ENCODE measurements at regions not wholly inside any gene's neighbourhood (a gene's known extent, or its start where the extent isn't known, plus 50 kb on each side); places are given as distances from the start of the nearest gene placed in this dataset.
"Not testable (repeated sequence)": the region's sequence is repeated elsewhere in the genome, so short reads cannot be mapped to it uniquely, and the experiment has no call there.

DNA sequence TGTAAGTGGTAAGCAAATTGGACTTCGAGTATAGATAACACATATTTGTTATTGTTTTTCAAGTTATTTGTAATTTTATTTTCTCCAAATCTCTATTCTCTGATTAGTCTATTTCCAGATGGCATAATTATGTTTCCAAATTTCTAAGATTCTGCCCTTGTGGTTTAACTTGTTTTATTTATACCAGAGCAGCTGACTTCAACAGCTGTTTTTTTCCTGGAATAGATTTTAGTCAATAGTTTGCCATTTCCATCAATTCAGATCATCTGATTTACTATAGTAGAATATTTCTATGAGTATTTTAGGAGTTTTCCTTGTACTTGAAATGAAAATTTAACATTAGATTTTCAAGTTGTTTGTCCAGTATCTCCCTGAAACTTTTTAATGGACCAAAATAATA lies 848.7 kb upstream of the MIR17HG start:
- no peak for FAIRE-seq
- Histone ChIP-seq H3K27me3 (ENCODE audit: control insufficient read depth in 3 of 3, insufficient read depth in 3 of 3, low read length in 3 of 3) (no peaks in the 10 kb centered on the region), H3K9me3 (ENCODE audit: control insufficient read depth in 2 of 2, insufficient read depth in 1 of 2, low read depth in 1 of 2, low read length in 1 of 2) (no peaks in the 10 kb centered on the region), H3K4me1 (ENCODE audit: control insufficient read depth in 3 of 3, insufficient read depth in 2 of 3, low read depth in 1 of 3, low read length in 2 of 3) (peaks cover 1 to 9% (median 5%) of the 10 kb centered on the region in 3 donors), H3K36me3 (ENCODE audit: control insufficient read depth in 3 of 3, insufficient read depth in 2 of 3, low read depth in 1 of 3, low read length in 3 of 3) (no peaks in the 10 kb centered on the region), H3K27ac (ENCODE audit: low read depth in 1 of 3, low read length in 2 of 3) (no peak overlapping the region), H3K4me3 (ENCODE audit: low read depth in 1 of 3, low read length in 3 of 3) (no peak overlapping the region)
- WGBS, 3 donors: 3 to 16% (median 8%) methylated on average over 1 of the region's 1 CpG
- DNase-seq: no peak

GRCh38 chr13:90500569-90500968 lies 846.9 kb upstream of the MIR17HG start:
- Histone ChIP-seq H3K4me1 (ENCODE audit: control insufficient read depth in 3 of 3, insufficient read depth in 2 of 3, low read depth in 1 of 3, low read length in 2 of 3) (peaks cover 1 to 9% (median 5%) of the 10 kb centered on the region in 3 donors), H3K27me3 (ENCODE audit: control insufficient read depth in 3 of 3, insufficient read depth in 3 of 3, low read length in 3 of 3) (no peaks in the 10 kb centered on the region), H3K27ac (ENCODE audit: low read depth in 1 of 3, low read length in 2 of 3) (no peak overlapping the region), H3K4me3 (ENCODE audit: low read depth in 1 of 3, low read length in 3 of 3) (no peak overlapping the region), H3K36me3 (ENCODE audit: control insufficient read depth in 3 of 3, insufficient read depth in 2 of 3, low read depth in 1 of 3, low read length in 3 of 3) (no peaks in the 10 kb centered on the region), H3K9me3 (ENCODE audit: control insufficient read depth in 2 of 2, insufficient read depth in 1 of 2, low read depth in 1 of 2, low read length in 1 of 2) (no peaks in the 10 kb centered on the region)
- DNase-seq (no peak), FAIRE-seq (no peak)
- WGBS, 3 donors: 55 to 77% (median 61%) methylated on average over 2 of the region's 2 CpGs

DNA sequence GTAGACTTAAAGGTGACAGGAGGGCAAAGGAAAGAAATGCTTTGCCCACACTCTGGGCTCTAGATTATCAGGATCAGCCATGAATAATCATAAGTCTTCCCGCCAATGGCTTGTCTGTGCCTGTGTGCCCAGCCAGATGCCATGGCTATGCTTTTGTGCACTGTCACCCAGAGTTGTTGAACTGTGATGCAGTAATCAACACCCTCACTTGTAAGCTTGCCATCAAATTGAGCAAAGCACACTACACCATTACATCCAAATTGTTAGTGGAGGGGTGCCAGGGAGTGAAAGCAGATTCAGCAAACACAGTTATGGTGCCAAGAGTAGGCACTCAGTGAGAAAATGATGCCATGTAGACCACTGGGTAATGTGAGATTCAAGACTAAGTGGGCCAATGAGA lies 845.3 kb upstream of the MIR17HG start:
- no peak for FAIRE-seq
- 89 to 100% (median 91%) methylated on average over 1 of the region's 1 CpG for WGBS, 3 donors
- H3K9me3 ChIP-seq (ENCODE audit: control insufficient read depth in 2 of 2, insufficient read depth in 1 of 2, low read depth in 1 of 2, low read length in 1 of 2): no peaks in the 10 kb centered on the region

DNA sequence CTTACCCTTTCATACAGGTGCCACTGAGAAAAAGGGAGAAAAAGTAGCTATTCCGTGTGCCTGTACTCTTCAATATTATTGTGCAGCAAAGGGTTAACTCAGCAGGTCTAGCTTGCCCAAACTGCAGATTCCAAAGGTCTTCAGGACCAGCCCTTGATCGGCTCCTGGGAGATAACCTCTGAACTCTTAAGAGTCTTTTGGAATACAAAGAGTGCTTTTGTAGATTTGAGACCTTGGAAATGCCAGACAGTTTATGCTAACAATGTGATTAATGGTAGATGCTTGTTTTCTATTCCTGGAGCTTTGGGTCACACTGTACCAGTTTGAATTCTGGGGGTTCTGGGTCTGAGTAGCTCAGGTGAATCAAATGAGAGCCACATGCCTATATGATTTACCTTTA lies 844.7 kb upstream of the MIR17HG start:
- no peaks in the 10 kb centered on the region for H3K36me3 ChIP-seq (ENCODE audit: control insufficient read depth in 3 of 3, insufficient read depth in 2 of 3, low read depth in 1 of 3, low read length in 3 of 3)
- H3K4me3 ChIP-seq (ENCODE audit: low read depth in 1 of 3, low read length in 3 of 3): no peak overlapping the region
- DNase-seq: peak; percentile 9 to 22
- 19 to 29% (median 26%) methylated on average over 2 of the region's 2 CpGs for WGBS, 3 donors
- peaks cover 1 to 9% (median 5%) of the 10 kb centered on the region in 3 donors for H3K4me1 ChIP-seq (ENCODE audit: control insufficient read depth in 3 of 3, insufficient read depth in 2 of 3, low read depth in 1 of 3, low read length in 2 of 3)
- FAIRE-seq: no peak
- H3K27me3 ChIP-seq (ENCODE audit: control insufficient read depth in 3 of 3, insufficient read depth in 3 of 3, low read length in 3 of 3): no peaks in the 10 kb centered on the region
- no peaks in the 10 kb centered on the region for H3K9me3 ChIP-seq (ENCODE audit: control insufficient read depth in 2 of 2, insufficient read depth in 1 of 2, low read depth in 1 of 2, low read length in 1 of 2)
- H3K27ac ChIP-seq (ENCODE audit: low read depth in 1 of 3, low read length in 2 of 3): no peak overlapping the region

More for the DNA sequence above, 845.3 kb upstream of the MIR17HG start:
- Histone ChIP-seq H3K4me1 (ENCODE audit: control insufficient read depth in 3 of 3, insufficient read depth in 2 of 3, low read depth in 1 of 3, low read length in 2 of 3) (peaks cover 1 to 9% (median 5%) of the 10 kb centered on the region in 3 donors), H3K4me3 (ENCODE audit: low read depth in 1 of 3, low read length in 3 of 3) (no peak overlapping the region), H3K27ac (ENCODE audit: low read depth in 1 of 3, low read length in 2 of 3) (no peak overlapping the region), H3K27me3 (ENCODE audit: control insufficient read depth in 3 of 3, insufficient read depth in 3 of 3, low read length in 3 of 3) (no peaks in the 10 kb centered on the region), H3K36me3 (ENCODE audit: control insufficient read depth in 3 of 3, insufficient read depth in 2 of 3, low read depth in 1 of 3, low read length in 3 of 3) (no peaks in the 10 kb centered on the region)
- DNase-seq: no peak

DNA sequence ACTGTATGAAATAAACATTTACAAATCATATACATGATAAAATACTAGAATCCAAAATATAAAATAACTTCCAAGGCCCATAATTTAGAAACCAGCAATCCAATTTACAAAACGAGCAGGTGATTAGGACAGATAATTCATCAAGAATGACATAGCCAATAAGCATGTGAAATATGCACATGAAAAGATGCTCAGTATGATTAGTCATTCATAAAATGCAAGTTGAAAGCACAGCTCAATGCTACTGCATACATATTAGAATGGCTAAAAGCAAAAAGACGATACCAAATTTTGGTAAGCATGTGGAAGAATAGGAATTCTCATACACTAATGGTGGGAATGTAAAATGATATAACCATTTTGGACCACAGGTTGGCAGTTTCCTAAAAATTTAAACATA lies 837.2 kb upstream of the MIR17HG start:
- WGBS, 3 donors: 66 to 78% (median 76%) methylated on average over 2 of the region's 2 CpGs
- Histone ChIP-seq H3K27ac (ENCODE audit: low read depth in 1 of 3, low read length in 2 of 3) (no peak overlapping the region), H3K27me3 (ENCODE audit: control insufficient read depth in 3 of 3, insufficient read depth in 3 of 3, low read length in 3 of 3) (no peaks in the 10 kb centered on the region), H3K4me3 (ENCODE audit: low read depth in 1 of 3, low read length in 3 of 3) (no peak overlapping the region), H3K4me1 (ENCODE audit: control insufficient read depth in 3 of 3, insufficient read depth in 2 of 3, low read depth in 1 of 3, low read length in 2 of 3) (no peaks in the 10 kb centered on the region), H3K36me3 (ENCODE audit: control insufficient read depth in 3 of 3, insufficient read depth in 2 of 3, low read depth in 1 of 3, low read length in 3 of 3) (no peaks in the 10 kb centered on the region), H3K9me3 (ENCODE audit: control insufficient read depth in 2 of 2, insufficient read depth in 1 of 2, low read depth in 1 of 2, low read length in 1 of 2) (no peaks in the 10 kb centered on the region)
- FAIRE-seq (no peak), DNase-seq (no peak)

GRCh38 chr13:90511903-90512302 lies 835.6 kb upstream of the MIR17HG start:
- 21 to 67% (median 43%) methylated on average over 2 of the region's 2 CpGs for WGBS, 3 donors
- DNase-seq: no peak
- Histone ChIP-seq H3K36me3 (ENCODE audit: control insufficient read depth in 3 of 3, insufficient read depth in 2 of 3, low read depth in 1 of 3, low read length in 3 of 3) (no peaks in the 10 kb centered on the region), H3K27ac (ENCODE audit: low read depth in 1 of 3, low read length in 2 of 3) (no peak overlapping the region), H3K9me3 (ENCODE audit: control insufficient read depth in 2 of 2, insufficient read depth in 1 of 2, low read depth in 1 of 2, low read length in 1 of 2) (no peaks in the 10 kb centered on the region), H3K4me3 (ENCODE audit: low read depth in 1 of 3, low read length in 3 of 3) (no peak overlapping the region), H3K27me3 (ENCODE audit: control insufficient read depth in 3 of 3, insufficient read depth in 3 of 3, low read length in 3 of 3) (no peaks in the 10 kb centered on the region), H3K4me1 (ENCODE audit: control insufficient read depth in 3 of 3, insufficient read depth in 2 of 3, low read depth in 1 of 3, low read length in 2 of 3) (no peaks in the 10 kb centered on the region)
- FAIRE-seq: no peak

- not testable (repeated sequence) for H3K27me3 ChIP-seq (ENCODE audit: control insufficient read depth in 3 of 3, insufficient read depth in 3 of 3, low read length in 3 of 3); H3K4me1 ChIP-seq (ENCODE audit: control insufficient read depth in 3 of 3, insufficient read depth in 2 of 3, low read depth in 1 of 3, low read length in 2 of 3); H3K36me3 ChIP-seq (ENCODE audit: control insufficient read depth in 3 of 3, insufficient read depth in 2 of 3, low read depth in 1 of 3, low read length in 3 of 3); H3K27ac ChIP-seq (ENCODE audit: low read depth in 1 of 3, low read length in 2 of 3); H3K4me3 ChIP-seq (ENCODE audit: low read depth in 1 of 3, low read length in 3 of 3); DNase-seq; H3K9me3 ChIP-seq (ENCODE audit: control insufficient read depth in 2 of 2, insufficient read depth in 1 of 2, low read depth in 1 of 2, low read length in 1 of 2); FAIRE-seq
- WGBS, 3 donors: 87 to 92% (median 89%) methylated on average over 12 of the region's 12 CpGs
Measured at GRCh38 chr13:90514712-90515111, 832.8 kb upstream of the MIR17HG start.

DNA sequence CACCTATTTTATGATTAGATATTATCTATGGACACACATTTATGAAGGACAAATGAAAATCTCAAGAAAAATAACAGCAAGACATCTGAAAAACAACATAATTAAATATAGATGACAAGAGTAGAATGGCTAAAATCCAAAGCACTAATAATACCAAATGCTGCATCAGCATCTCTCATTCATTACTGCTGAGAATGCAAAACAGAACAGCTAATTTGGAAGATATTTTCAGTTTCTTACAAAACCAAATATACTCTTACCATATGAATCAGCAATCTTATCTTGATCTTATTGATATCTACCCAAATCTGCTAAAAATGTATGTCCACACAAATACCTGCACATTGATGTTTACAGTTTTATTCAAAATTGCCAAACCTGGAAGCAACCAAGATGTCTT lies 829.1 kb upstream of the MIR17HG start:
- no peak overlapping the region for H3K27ac ChIP-seq (ENCODE audit: low read depth in 1 of 3, low read length in 2 of 3)
- FAIRE-seq: no peak
- H3K4me3 ChIP-seq (ENCODE audit: low read depth in 1 of 3, low read length in 3 of 3): no peak overlapping the region
- no peak for DNase-seq
- H3K9me3 ChIP-seq (ENCODE audit: control insufficient read depth in 2 of 2, insufficient read depth in 1 of 2, low read depth in 1 of 2, low read length in 1 of 2): peaks cover 0 to 6% of the 10 kb centered on the region in 2 donors
- H3K36me3 ChIP-seq (ENCODE audit: control insufficient read depth in 3 of 3, insufficient read depth in 2 of 3, low read depth in 1 of 3, low read length in 3 of 3): no peaks in the 10 kb centered on the region
- H3K27me3 ChIP-seq (ENCODE audit: control insufficient read depth in 3 of 3, insufficient read depth in 3 of 3, low read length in 3 of 3): no peaks in the 10 kb centered on the region
- no peaks in the 10 kb centered on the region for H3K4me1 ChIP-seq (ENCODE audit: control insufficient read depth in 3 of 3, insufficient read depth in 2 of 3, low read depth in 1 of 3, low read length in 2 of 3)

DNA sequence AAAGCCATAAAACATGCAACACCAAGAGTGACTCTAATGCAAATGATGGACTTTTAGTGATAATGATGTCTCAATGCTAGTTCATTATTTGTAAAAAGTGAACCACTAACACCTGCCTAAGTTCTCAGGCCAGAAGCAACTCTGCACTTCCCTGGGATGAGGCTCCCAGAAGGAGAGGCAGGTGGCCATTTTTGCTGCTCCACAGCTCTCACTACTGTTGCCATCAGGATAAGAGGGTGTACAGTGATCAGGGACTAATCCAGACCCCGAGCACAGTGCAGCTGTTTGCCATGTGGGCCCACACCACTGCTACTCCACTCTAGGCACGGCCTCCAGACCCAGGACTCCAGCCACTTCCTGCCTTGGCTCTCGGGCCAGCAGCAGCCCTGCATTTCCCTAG lies 828.3 kb upstream of the MIR17HG start:
- H3K4me3 ChIP-seq (ENCODE audit: low read depth in 1 of 3, low read length in 3 of 3): no peak overlapping the region
- H3K4me1 ChIP-seq (ENCODE audit: control insufficient read depth in 3 of 3, insufficient read depth in 2 of 3, low read depth in 1 of 3, low read length in 2 of 3): no peaks in the 10 kb centered on the region
- H3K9me3 ChIP-seq (ENCODE audit: control insufficient read depth in 2 of 2, insufficient read depth in 1 of 2, low read depth in 1 of 2, low read length in 1 of 2): peaks cover 0 to 6% of the 10 kb centered on the region in 2 donors
- DNase-seq: no peak
- 39 to 48% (median 45%) methylated on average over 3 of the region's 3 CpGs for WGBS, 3 donors
- FAIRE-seq: no peak
- H3K27me3 ChIP-seq (ENCODE audit: control insufficient read depth in 3 of 3, insufficient read depth in 3 of 3, low read length in 3 of 3): no peaks in the 10 kb centered on the region
- H3K36me3 ChIP-seq (ENCODE audit: control insufficient read depth in 3 of 3, insufficient read depth in 2 of 3, low read depth in 1 of 3, low read length in 3 of 3): no peaks in the 10 kb centered on the region
- H3K27ac ChIP-seq (ENCODE audit: low read depth in 1 of 3, low read length in 2 of 3): no peak overlapping the region

Measured in small intestine (tissue), 7 donors.